Suprapubic skin (tissue), 4 donors: ENCODE measurements at regions not wholly inside any gene's neighbourhood (a gene's known extent, or its start where the extent isn't known, plus 50 kb on each side); places are given as distances from the start of the nearest gene placed in this dataset.

Source experiments
- DNase-seq, 2 donors: peaks; one replicate each; pipeline ENCODE4 v3.0.0-alpha.2; 2019; ENCODE audit warnings: low spot score in 2 of 2
- H3K27ac ChIP-seq: fragments of 200-600 bp; sonication (generic); one replicate; pipeline ENCODE4 v1.5.1; 2019
- H3K27me3 ChIP-seq: fragments of 200-600 bp; sonication (generic); one replicate; pipeline ENCODE4 v1.5.1; 2019
- H3K36me3 ChIP-seq: fragments of 200-600 bp; sonication (generic); one replicate; pipeline ENCODE4 v1.5.1; 2019
- H3K4me1 ChIP-seq: fragments of 200-600 bp; sonication (generic); one replicate; pipeline ENCODE4 v1.5.1; 2019
- H3K4me3 ChIP-seq: fragments of 200-600 bp; sonication (generic); one replicate; pipeline ENCODE4 v1.5.1; 2019; ENCODE audit warnings: mild to moderate bottlenecking
- H3K9me3 ChIP-seq: fragments of 200-600 bp; sonication (generic); one replicate; pipeline ENCODE4 v1.5.1; 2019
- CTCF ChIP-seq, 2 donors: fragments of 200-600 bp in 1 of 2; fragments of 450-650 bp in 1 of 2; sonication (generic) in 1 of 2; IDR thresholded peaks; one replicate each; pipeline ENCODE4 v1.5.1; 2016 to 2019; ENCODE audit warnings: antibody characterized with exemption in 2 of 2, mild to moderate bottlenecking in 1 of 2, moderate library complexity in 1 of 2
- EP300 ChIP-seq: sonication (generic); formaldehyde crosslinking; IDR thresholded peaks from one replicate; pipeline ENCODE4 v1.6.1; 2017; ENCODE audit warnings: antibody characterized with exemption
- POLR2A ChIP-seq, 2 donors: fragments of 450-650 bp; IDR thresholded peaks; one replicate each; pipeline ENCODE4 v1.6.1; 2017; ENCODE audit warnings: antibody characterized with exemption in 2 of 2, mild to moderate bottlenecking in 2 of 2, moderate library complexity in 2 of 2
- POLR2AphosphoS5 ChIP-seq, 3 donors: sonication (generic); formaldehyde crosslinking; IDR thresholded peaks; one replicate each; pipeline ENCODE4 v1.6.1; 2017; ENCODE audit warnings: antibody characterized with exemption in 3 of 3
- WGBS: methylation state at CpG from one replicate; pipeline ENCODE4 v1.1.5; 2018; 5-methylcytosine and 5-hydroxymethylcytosine counted together

GRCh38 chr11:134464196-134464595 lies 52.2 kb upstream of the B3GAT1 start:
- 45% methylated on average over 6 of the region's 6 CpGs for WGBS
- no peak for DNase-seq
- no peak for TF ChIP-seq POLR2AphosphoS5 (IDR thresholded peaks at IDR 0.05)
- TF ChIP-seq CTCF (IDR thresholded peaks at IDR 0.05): no peak
- no peak for TF ChIP-seq EP300
- TF ChIP-seq POLR2A (IDR thresholded peaks at IDR 0.05): no peak
- no peak overlapping the region for H3K27ac ChIP-seq
- peaks cover 4% of the 10 kb centered on the region for H3K4me1 ChIP-seq
- no peaks in the 10 kb centered on the region for H3K9me3 ChIP-seq
- peaks cover 37% of the 10 kb centered on the region for H3K27me3 ChIP-seq
- no peak overlapping the region for H3K4me3 ChIP-seq
- H3K36me3 ChIP-seq: no peaks in the 10 kb centered on the region

GRCh38 chr11:134463716-134464115 lies 51.7 kb upstream of the B3GAT1 start:
- DNase-seq: no peak
- TF ChIP-seq CTCF (IDR thresholded peaks at IDR 0.05): no peak
- TF ChIP-seq POLR2A (IDR thresholded peaks at IDR 0.05): no peak
- WGBS: 73% methylated on average over 5 of the region's 5 CpGs
- Histone ChIP-seq H3K36me3 (no peaks in the 10 kb centered on the region), H3K4me1 (peaks cover 4% of the 10 kb centered on the region), H3K9me3 (no peaks in the 10 kb centered on the region), H3K4me3 (no peak overlapping the region), H3K27ac (no peak overlapping the region), H3K27me3 (peaks cover 38% of the 10 kb centered on the region)
